ENCODE measurements at regions not wholly inside any gene's neighbourhood (a gene's known extent, or its start where the extent isn't known, plus 50 kb on each side); places are given as distances from the start of the nearest gene placed in this dataset.

DNA sequence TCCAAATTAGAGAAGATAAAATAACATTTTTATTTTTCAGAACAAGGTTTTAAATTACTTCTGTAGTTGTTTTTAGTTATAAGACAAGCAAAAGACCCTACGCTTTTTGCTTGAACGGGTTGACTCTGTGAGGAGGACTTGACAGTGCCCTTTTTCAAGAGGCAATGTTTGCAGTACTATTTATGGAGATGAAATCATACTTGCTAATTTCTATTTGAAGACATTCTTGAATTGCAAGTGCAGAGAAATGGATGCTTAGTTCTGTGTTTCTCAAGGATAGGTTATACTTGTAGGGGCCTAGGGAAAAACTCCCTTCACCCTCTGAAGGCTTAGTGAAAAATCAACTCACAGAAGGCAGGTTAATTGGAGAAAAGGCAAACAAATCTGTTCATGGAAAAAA, 1229.5 kb downstream of the REEP3 start:
- TF ChIP-seq SIN3A (IDR thresholded peaks at IDR 0.05; ENCODE audit: borderline replicate concordance, low read depth, low read length) = no peak
- TF ChIP-seq, protein P1, sequence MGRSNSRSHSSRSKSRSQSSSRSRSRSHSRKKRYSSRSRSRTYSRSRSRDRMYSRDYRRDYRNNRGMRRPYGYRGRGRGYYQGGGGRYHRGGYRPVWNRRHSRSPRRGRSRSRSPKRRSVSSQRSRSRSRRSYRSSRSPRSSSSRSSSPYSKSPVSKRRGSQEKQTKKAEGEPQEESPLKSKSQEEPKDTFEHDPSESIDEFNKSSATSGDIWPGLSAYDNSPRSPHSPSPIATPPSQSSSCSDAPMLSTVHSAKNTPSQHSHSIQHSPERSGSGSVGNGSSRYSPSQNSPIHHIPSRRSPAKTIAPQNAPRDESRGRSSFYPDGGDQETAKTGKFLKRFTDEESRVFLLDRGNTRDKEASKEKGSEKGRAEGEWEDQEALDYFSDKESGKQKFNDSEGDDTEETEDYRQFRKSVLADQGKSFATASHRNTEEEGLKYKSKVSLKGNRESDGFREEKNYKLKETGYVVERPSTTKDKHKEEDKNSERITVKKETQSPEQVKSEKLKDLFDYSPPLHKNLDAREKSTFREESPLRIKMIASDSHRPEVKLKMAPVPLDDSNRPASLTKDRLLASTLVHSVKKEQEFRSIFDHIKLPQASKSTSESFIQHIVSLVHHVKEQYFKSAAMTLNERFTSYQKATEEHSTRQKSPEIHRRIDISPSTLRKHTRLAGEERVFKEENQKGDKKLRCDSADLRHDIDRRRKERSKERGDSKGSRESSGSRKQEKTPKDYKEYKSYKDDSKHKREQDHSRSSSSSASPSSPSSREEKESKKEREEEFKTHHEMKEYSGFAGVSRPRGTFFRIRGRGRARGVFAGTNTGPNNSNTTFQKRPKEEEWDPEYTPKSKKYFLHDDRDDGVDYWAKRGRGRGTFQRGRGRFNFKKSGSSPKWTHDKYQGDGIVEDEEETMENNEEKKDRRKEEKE (IDR thresholded peaks at IDR 0.05) = no peak

All from HepG2 (cell line).